Mesothelial cell of epicardium (in vitro differentiated cells): ENCODE measurements at regions not wholly inside any gene's neighbourhood (a gene's known extent, or its start where the extent isn't known, plus 50 kb on each side); places are given as distances from the start of the nearest gene placed in this dataset.
A peak's percentile ranks its signal among the peaks of the same experiment; 100 is the strongest.

Experiments used
- DNase-seq, 2 experiments: peaks; one replicate each; pipeline ENCODE4 v3.0.0; 2021; ENCODE audit warnings: low spot score in 2 of 2; ENCODE audit not compliant: unreplicated experiment in 2 of 2
- H3K27ac Mint-ChIP-seq: 2 replicates; pipeline ENCODE4 v1.8.0; 2021; ENCODE audit warnings: mixed read lengths
- H3K27me3 Mint-ChIP-seq: 2 replicates; pipeline ENCODE4 v1.8.0; 2021; ENCODE audit warnings: low read depth, mixed read lengths
- H3K36me3 Mint-ChIP-seq: 2 replicates; pipeline ENCODE4 v1.8.0; 2021; ENCODE audit warnings: mixed read lengths
- H3K4me1 Mint-ChIP-seq: 2 replicates; pipeline ENCODE4 v1.8.0; 2021; ENCODE audit warnings: mixed read lengths
- H3K4me3 Mint-ChIP-seq: 2 replicates; pipeline ENCODE4 v1.8.0; 2021; ENCODE audit warnings: mild to moderate bottlenecking, moderate library complexity, mixed read lengths
- H3K9me3 Mint-ChIP-seq: 2 replicates; pipeline ENCODE4 v1.8.0; 2021; ENCODE audit warnings: mixed read lengths
- CTCF ChIP-seq: fragments of 200-600 bp; sonication (generic); IDR thresholded peaks from one replicate; pipeline ENCODE4 v1.5.0; 2021; ENCODE audit warnings: antibody characterized with exemption; ENCODE audit not compliant: unreplicated experiment

- no peak overlapping the region for H3K4me3 Mint-ChIP-seq
- DNase-seq = no peak
- H3K27ac Mint-ChIP-seq = no peak overlapping the region
- H3K27me3 Mint-ChIP-seq = peaks cover 2% of the 10 kb centered on the region
- peaks cover 28% of the 10 kb centered on the region for H3K4me1 Mint-ChIP-seq
- H3K36me3 Mint-ChIP-seq = no peaks in the 10 kb centered on the region
- peaks cover 12% of the 10 kb centered on the region for H3K9me3 Mint-ChIP-seq
- TF ChIP-seq CTCF = no peak
Observed at GRCh38 chr13:36528105-36528504, 95.8 kb downstream of the CCNA1 start.

- H3K4me1 Mint-ChIP-seq = peaks cover 35% of the 10 kb centered on the region
- no peak for TF ChIP-seq CTCF
- H3K27me3 Mint-ChIP-seq = peaks cover 2% of the 10 kb centered on the region
- peak overlapping the region; percentile 54 for H3K27ac Mint-ChIP-seq
- no peak overlapping the region for H3K4me3 Mint-ChIP-seq
- peaks cover 9% of the 10 kb centered on the region for H3K9me3 Mint-ChIP-seq
- no peak for DNase-seq
- H3K36me3 Mint-ChIP-seq = no peaks in the 10 kb centered on the region
Observed at GRCh38 chr13:36530050-36530789, 97.9 kb downstream of the CCNA1 start.

GRCh38 chr13:36530861-36531590, 98.7 kb downstream of the CCNA1 start:
- peaks cover 38% of the 10 kb centered on the region for H3K4me1 Mint-ChIP-seq
- no peak for TF ChIP-seq CTCF
- H3K27ac Mint-ChIP-seq = no peak overlapping the region
- H3K4me3 Mint-ChIP-seq = no peak overlapping the region
- peaks cover 2% of the 10 kb centered on the region for H3K27me3 Mint-ChIP-seq
- no peaks in the 10 kb centered on the region for H3K36me3 Mint-ChIP-seq
- peaks cover 6% of the 10 kb centered on the region for H3K9me3 Mint-ChIP-seq
- no peak for DNase-seq

GRCh38 chr13:36531746-36532486, 99.6 kb downstream of the CCNA1 start:
- Mint-ChIP-seq H3K9me3 (no peaks in the 10 kb centered on the region), H3K27me3 (peaks cover 2% of the 10 kb centered on the region), H3K27ac (no peak overlapping the region), H3K4me3 (no peak overlapping the region), H3K4me1 (peaks cover 45% of the 10 kb centered on the region), H3K36me3 (no peaks in the 10 kb centered on the region)
- TF ChIP-seq CTCF = no peak
- peak in 1 of 2 experiments; percentile 47 for DNase-seq

- Mint-ChIP-seq H3K9me3 (peaks cover 12% of the 10 kb centered on the region), H3K27ac (no peak overlapping the region), H3K27me3 (no peaks in the 10 kb centered on the region), H3K4me3 (no peak overlapping the region), H3K4me1 (peaks cover 56% of the 10 kb centered on the region), H3K36me3 (no peaks in the 10 kb centered on the region)
- no peak for TF ChIP-seq CTCF
- no peak for DNase-seq
Observed at GRCh38 chr13:36533806-36534205, 101.5 kb downstream of the CCNA1 start.
